IMR-90 (cell line): ENCODE measurements at regions not wholly inside any gene's neighbourhood (a gene's known extent, or its start where the extent isn't known, plus 50 kb on each side); places are given as distances from the start of the nearest gene placed in this dataset.

Source experiments
- ATAC-seq: fragments of 200-7000 bp; cut with Tn5 transposase; 2 replicates; pipeline ENCODE4 v1.9.1; 2020; ENCODE audit warnings: low read depth, mild to moderate bottlenecking, moderate library complexity
- BruUV-seq: library from RNA; stranded (reverse); fragments of 400-500 nt; replicated peaks from 2 replicates; lab custom pipeline; 2021; lab: Mats Ljungman, UMichigan
- CTCF ChIA-PET: fragments of 300-600 bp; formaldehyde crosslinking; extraction: SDS; loops from one replicate; lab custom pipeline; 2021; ENCODE audit warnings: antibody characterized with exemption; lab: Yijun Ruan, JAX
- POLR2A ChIA-PET: fragments of 300-600 bp; sonication (Branson Sonifier 250); formaldehyde crosslinking; loops from one replicate; lab custom pipeline; 2022; ENCODE audit warnings: antibody characterized with exemption; ENCODE audit not compliant: unreplicated experiment; lab: Charles Lee
- DNase-seq: peaks from one replicate; pipeline ENCODE4 v3.0.0; 2013
- H2AFZ ChIP-seq: replicated peaks from 2 replicates; pipeline ENCODE3; 2013; ENCODE audit warnings: low read length, mild to moderate bottlenecking; ENCODE audit not compliant: poor library complexity
- H2AK5ac ChIP-seq: 2 replicates; pipeline ENCODE4 v1.6.1; 2013; ENCODE audit warnings: low read depth, low read length, inconsistent platforms
- H2AK9ac ChIP-seq: replicated peaks from 2 replicates; pipeline ENCODE3; 2013; ENCODE audit warnings: mild to moderate bottlenecking, low read depth, low read length, moderate library complexity; ENCODE audit not compliant: poor library complexity
- H2BK120ac ChIP-seq: 2 replicates; pipeline ENCODE4 v1.6.1; 2013; ENCODE audit warnings: low read depth, low read length, inconsistent platforms
- H2BK15ac ChIP-seq: 3 replicates; pipeline ENCODE4 v1.6.1; 2013; ENCODE audit warnings: low read depth, low read length, inconsistent platforms
- H2BK20ac ChIP-seq: 2 replicates; pipeline ENCODE4 v1.6.1; 2013; ENCODE audit warnings: low read depth, mild to moderate bottlenecking, inconsistent platforms, low read length, moderate library complexity
- H2BK5ac ChIP-seq: 2 replicates; pipeline ENCODE4 v1.6.1; 2013; ENCODE audit warnings: mild to moderate bottlenecking, low read depth, low read length, inconsistent platforms; ENCODE audit not compliant: poor library complexity, severe bottlenecking
- H3K14ac ChIP-seq: replicated peaks from 2 replicates; pipeline ENCODE4 v1.6.1; 2013; ENCODE audit warnings: low read depth, low read length, inconsistent platforms
- H3K18ac ChIP-seq: 2 replicates; pipeline ENCODE4 v1.6.1; 2013; ENCODE audit warnings: low read depth, low read length, control low read depth
- H3K23ac ChIP-seq: 2 replicates; pipeline ENCODE4 v1.6.1; 2013; ENCODE audit warnings: low read depth, low read length, inconsistent platforms
- H3K27ac ChIP-seq: 2 replicates; pipeline ENCODE4 v1.5.1; 2013; ENCODE audit warnings: mild to moderate bottlenecking, control low read depth, low read length; ENCODE audit not compliant: insufficient read depth
- H3K27me3 ChIP-seq: 2 replicates; pipeline ENCODE4 v1.6.1; 2013; ENCODE audit warnings: low read length; ENCODE audit not compliant: control insufficient read depth, insufficient read depth
- H3K36me3 ChIP-seq: 2 replicates; pipeline ENCODE4 v1.6.1; 2013; ENCODE audit warnings: low read length, mixed read lengths; ENCODE audit not compliant: control insufficient read depth, insufficient read depth
- H3K4ac ChIP-seq: 2 replicates; pipeline ENCODE4 v1.6.1; 2013; ENCODE audit warnings: low read depth, low read length, inconsistent platforms
- H3K4me1 ChIP-seq: 2 replicates; pipeline ENCODE4 v1.6.1; 2013; ENCODE audit warnings: low read length, mixed read lengths; ENCODE audit not compliant: control insufficient read depth, insufficient read depth
- H3K4me2 ChIP-seq: 2 replicates; pipeline ENCODE4 v1.6.1; 2013; ENCODE audit warnings: low read depth, mild to moderate bottlenecking, control low read depth, low read length, moderate library complexity
- H3K4me3 ChIP-seq: 2 replicates; pipeline ENCODE4 v1.5.1; 2013; ENCODE audit warnings: low read depth, mild to moderate bottlenecking, control low read depth, low read length, moderate library complexity; ENCODE audit not compliant: insufficient read depth
- H3K56ac ChIP-seq: 2 replicates; pipeline ENCODE4 v1.6.1; 2013; ENCODE audit warnings: low read length, inconsistent platforms; ENCODE audit not compliant: insufficient read depth; ENCODE audit errors: extremely low read depth
- H3K79me1 ChIP-seq, 2 experiments: 2 replicates each; pipeline ENCODE4 v1.6.1; 2013; ENCODE audit warnings: low read length in 2 of 2, inconsistent platforms in 1 of 2, low read depth in 1 of 2
- H3K9ac ChIP-seq: 2 replicates; pipeline ENCODE4 v1.6.1; 2013; ENCODE audit warnings: low read depth, low read length, control low read depth
- H3K9me1 ChIP-seq: 2 replicates; pipeline ENCODE4 v1.6.1; 2013; ENCODE audit warnings: low read length, inconsistent platforms; ENCODE audit not compliant: insufficient read depth
- H3K9me3 ChIP-seq: 2 replicates; pipeline ENCODE4 v1.6.1; 2013; ENCODE audit warnings: low read length; ENCODE audit not compliant: control insufficient read depth, insufficient read depth
- H4K20me1 ChIP-seq: 2 replicates; pipeline ENCODE4 v1.6.1; 2013; ENCODE audit warnings: low read length, inconsistent platforms; ENCODE audit not compliant: insufficient read depth
- H4K5ac ChIP-seq: 2 replicates; pipeline ENCODE4 v1.6.1; 2013; ENCODE audit warnings: mild to moderate bottlenecking, low read depth, low read length, control low read depth
- H4K8ac ChIP-seq, 2 experiments: 2 replicates each; pipeline ENCODE4 v1.6.1; 2013; ENCODE audit warnings: low read depth in 2 of 2, low read length in 2 of 2, control low read depth in 1 of 2, inconsistent platforms in 1 of 2
- H4K91ac ChIP-seq: 2 replicates; pipeline ENCODE4 v1.6.1; 2013; ENCODE audit warnings: low read depth, low read length, inconsistent platforms; ENCODE audit not compliant: insufficient read depth
- MAFK ChIP-seq: IDR thresholded peaks from 2 replicates; pipeline ENCODE4 v1.6.1; 2012; ENCODE audit warnings: low read depth, low read length, improper control_type of control experiment
- SMC3 ChIP-seq: fragments of 150-350 bp; IDR thresholded peaks from 2 replicates; pipeline ENCODE4 v1.6.1; 2016; ENCODE audit warnings: low read depth, mild to moderate bottlenecking, antibody characterized with exemption, low read length, moderate library complexity
- WGBS, 2 experiments: methylation state at CpG; one replicate each; pipeline versions ENCODE4 v1.1.5 to v1.1.7; 2013; ENCODE audit warnings: missing lambda C conversion rate in 2 of 2; ENCODE audit not compliant: insufficient read length in 1 of 2; ENCODE audit errors: extremely low coverage in 2 of 2; 5-methylcytosine and 5-hydroxymethylcytosine counted together
- dilution Hi-C: fragments of 300-500 bp; cut with HindIII; formaldehyde crosslinking; loops from one replicate; pipeline ENCODE4 v1.14.3; 2018; ENCODE audit warnings: low sequenced_read_pairs; ENCODE audit not compliant: unreplicated experiment
- in situ Hi-C: fragments of 300-500 bp; cut with MboI; formaldehyde crosslinking; loops from 3 replicates; pipeline ENCODE4 v1.14.3; 2019; ENCODE audit warnings: low sequenced_read_pairs, inconsistent platforms, mixed read lengths
- intact Hi-C: fragments of 100-400 bp; cut with micrococcal nuclease; formaldehyde crosslinking; loops from 2 replicates; pipeline ENCODE4 v1.10.0; 2022

- H3K27ac ChIP-seq, result no peak overlapping the region
- H3K4me3 ChIP-seq, result no peak overlapping the region
- no peaks in the 10 kb centered on the region for H3K9me1 ChIP-seq
- H4K5ac ChIP-seq, result no peak overlapping the region
- H2BK20ac ChIP-seq, result no peak overlapping the region
- no peak overlapping the region for H4K91ac ChIP-seq
- no peak overlapping the region for H3K9ac ChIP-seq
- no peak overlapping the region for H3K18ac ChIP-seq
- CTCF ChIA-PET, result interaction anchor here (0.6 kb wide), 1 partner anchor 95 kb away, joined by 3 read pairs; no protein-coding TSS in a partner anchor
- TF ChIP-seq MAFK, result 0 out of 2 replicates have a peak, but pooled peaks have one; percentile 6
- TF ChIP-seq SMC3, result no peak
- no peaks in the 10 kb centered on the region for H3K9me3 ChIP-seq
- no TSS peak for BruUV-seq
- no peaks in the 10 kb centered on the region for H4K20me1 ChIP-seq
- H3K14ac ChIP-seq, result no peak overlapping the region
- in situ Hi-C loops, result no loop called here
- no peak overlapping the region for H2BK5ac ChIP-seq
- no peaks in the 10 kb centered on the region for H3K79me1 ChIP-seq
- H3K4me2 ChIP-seq, result no peak overlapping the region
- WGBS, 2 experiments, result no CpG with 5 or more reads among the region's 4 CpGs
- H2BK120ac ChIP-seq, result no peak overlapping the region
- dilution Hi-C loops, result no loop called here
- no peak overlapping the region for H2AK5ac ChIP-seq
- H2AFZ ChIP-seq, result no peak overlapping the region
- POLR2A ChIA-PET, result no interaction called here
- no peak for ATAC-seq
- H2AK9ac ChIP-seq, result no peak overlapping the region
- no peak overlapping the region for H3K23ac ChIP-seq
- no peaks in the 10 kb centered on the region for H3K36me3 ChIP-seq
- no peak overlapping the region for H4K8ac ChIP-seq
- H3K56ac ChIP-seq, result no peak overlapping the region
- no peaks in the 10 kb centered on the region for H3K4me1 ChIP-seq
- intact Hi-C loops, result no loop called here
- H3K4ac ChIP-seq, result no peak overlapping the region
- H2BK15ac ChIP-seq, result no peak overlapping the region
- H3K27me3 ChIP-seq, result no peaks in the 10 kb centered on the region
- DNase-seq, result no peak
Observed at GRCh38 chr3:59620325-59620724, 570.5 kb upstream of the CFAP20DC start.
